ENCODE measurements at regions not wholly inside any gene's neighbourhood (a gene's known extent, or its start where the extent isn't known, plus 50 kb on each side); places are given as distances from the start of the nearest gene placed in this dataset.
A peak's percentile ranks its signal among the peaks of the same experiment; 100 is the strongest.

DNA sequence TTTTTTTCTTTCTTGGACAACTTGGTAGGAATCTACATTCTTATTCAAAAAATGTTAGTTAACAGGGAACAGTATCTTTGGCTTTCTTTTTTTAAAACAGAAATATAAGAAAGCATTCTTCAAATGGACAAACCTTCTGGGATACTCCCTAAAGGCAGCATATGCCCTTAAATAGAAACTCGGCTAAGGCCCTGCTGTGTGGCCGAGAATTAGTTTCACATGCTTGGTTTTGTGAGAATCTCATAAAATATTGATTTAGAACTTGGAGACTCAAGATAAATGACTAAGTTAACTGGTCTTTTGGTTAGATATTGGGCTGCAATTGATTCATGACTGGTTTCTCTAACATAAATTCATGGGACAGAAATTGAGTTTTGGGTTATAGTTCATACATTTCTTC is 359.9 kb upstream of the XYLT1 start:
- Histone ChIP-seq H3K27me3 (ENCODE audit: insufficient read depth, insufficient read length) (no peaks in the 10 kb centered on the region), H3K9me3 (ENCODE audit: insufficient read depth, low read length) (no peaks in the 10 kb centered on the region), H3K4me1 (ENCODE audit: insufficient read depth, insufficient read length) (no peaks in the 10 kb centered on the region), H3K4me3 (ENCODE audit: insufficient read length, low read depth) (no peak overlapping the region), H3K9ac (ENCODE audit: insufficient read length, low read depth) (no peak overlapping the region), H3K36me3 (ENCODE audit: insufficient read depth, insufficient read length, low read length) (no peaks in the 10 kb centered on the region)
- TF ChIP-seq ZNF274 (IDR thresholded peaks at IDR 0.05; ENCODE audit: low read depth, low read length): no peak
- no peak for TF ChIP-seq YY1 (IDR thresholded peaks at IDR 0.05; ENCODE audit: insufficient read depth, insufficient read length)
- no peak for TF ChIP-seq SUZ12 (IDR thresholded peaks at IDR 0.05; ENCODE audit: extremely low read depth, insufficient read depth, insufficient read length)
- DNase-seq (ENCODE audit: low read depth, low spot score): no peak

DNA sequence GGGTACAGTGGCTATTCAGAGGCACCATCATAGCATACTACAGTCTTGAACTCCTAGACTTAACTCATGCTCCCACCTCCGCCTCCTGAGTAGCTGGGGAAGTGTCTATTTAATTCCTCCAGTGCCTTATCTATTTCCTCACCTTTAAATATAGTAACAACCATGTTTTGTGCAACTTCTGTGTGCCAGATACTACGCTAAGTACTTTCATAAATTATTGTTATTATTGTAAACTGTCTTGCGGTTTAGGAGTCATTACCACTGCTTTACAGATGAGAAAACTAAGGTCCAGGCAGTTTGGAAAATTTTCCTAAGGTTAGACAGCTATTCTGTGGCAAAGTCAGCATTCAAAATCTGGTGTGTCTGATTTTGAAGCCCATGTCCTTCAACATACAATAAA is 359.1 kb upstream of the XYLT1 start:
- no peak for DNase-seq (ENCODE audit: low read depth, low spot score)
- Histone ChIP-seq H3K9ac (ENCODE audit: insufficient read length, low read depth) (no peak overlapping the region), H3K36me3 (ENCODE audit: insufficient read depth, insufficient read length, low read length) (no peaks in the 10 kb centered on the region), H3K27me3 (ENCODE audit: insufficient read depth, insufficient read length) (no peaks in the 10 kb centered on the region), H3K4me1 (ENCODE audit: insufficient read depth, insufficient read length) (no peaks in the 10 kb centered on the region), H3K9me3 (ENCODE audit: insufficient read depth, low read length) (no peaks in the 10 kb centered on the region), H3K4me3 (ENCODE audit: insufficient read length, low read depth) (no peak overlapping the region)
- no peak for TF ChIP-seq SUZ12 (IDR thresholded peaks at IDR 0.05; ENCODE audit: extremely low read depth, insufficient read depth, insufficient read length)

DNA sequence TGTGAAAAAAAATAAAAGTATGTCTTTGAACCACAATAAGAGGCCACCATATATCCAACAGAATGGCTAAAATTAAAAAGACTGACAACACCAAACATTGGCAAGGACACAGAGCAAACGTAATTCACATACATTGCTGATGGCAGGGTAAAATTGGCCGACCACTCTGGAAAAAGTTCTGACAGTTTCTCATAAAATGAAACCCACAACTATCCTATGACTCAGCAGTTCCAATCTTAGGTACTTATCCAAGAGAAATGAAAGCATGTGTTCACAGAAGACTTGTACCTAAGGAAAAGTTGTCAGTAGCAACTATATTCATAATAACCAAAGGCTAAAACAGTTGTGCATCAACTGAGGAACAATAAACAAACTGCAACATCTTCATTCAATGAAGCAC is 357.3 kb upstream of the XYLT1 start:
- no peak overlapping the region for H3K4me3 ChIP-seq (ENCODE audit: insufficient read length, low read depth)
- H3K36me3 ChIP-seq (ENCODE audit: insufficient read depth, insufficient read length, low read length): no peaks in the 10 kb centered on the region
- H3K9me3 ChIP-seq (ENCODE audit: insufficient read depth, low read length): no peaks in the 10 kb centered on the region
- no peaks in the 10 kb centered on the region for H3K27me3 ChIP-seq (ENCODE audit: insufficient read depth, insufficient read length)
- no peak overlapping the region for H3K9ac ChIP-seq (ENCODE audit: insufficient read length, low read depth)
- TF ChIP-seq YY1 (IDR thresholded peaks at IDR 0.05; ENCODE audit: insufficient read depth, insufficient read length) (no peak), ZNF274 (IDR thresholded peaks at IDR 0.05; ENCODE audit: low read depth, low read length) (no peak), SUZ12 (IDR thresholded peaks at IDR 0.05; ENCODE audit: extremely low read depth, insufficient read depth, insufficient read length) (no peak)
- no peak for DNase-seq (ENCODE audit: low read depth, low spot score)
- no peaks in the 10 kb centered on the region for H3K4me1 ChIP-seq (ENCODE audit: insufficient read depth, insufficient read length)

DNA sequence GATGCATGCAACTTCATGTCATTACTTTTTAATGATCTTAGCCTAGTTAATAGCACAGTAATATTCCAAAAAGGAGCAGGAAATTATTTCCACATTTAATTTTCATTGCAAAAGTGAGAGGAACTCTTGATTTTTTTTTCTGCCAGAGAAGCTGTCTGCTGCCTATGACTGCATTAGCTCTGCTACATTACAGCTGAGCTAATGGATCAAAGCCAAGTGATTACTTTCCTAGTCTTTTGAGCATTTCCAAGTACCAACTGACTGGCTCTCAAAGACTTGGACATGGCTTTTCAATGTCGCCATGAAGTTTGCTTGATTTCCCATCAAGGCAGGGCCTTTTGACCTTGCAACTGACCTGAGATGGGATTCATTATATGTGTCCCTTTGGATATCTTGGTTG is 356.6 kb upstream of the XYLT1 start:
- Histone ChIP-seq H3K27me3 (ENCODE audit: insufficient read depth, insufficient read length) (no peaks in the 10 kb centered on the region), H3K4me1 (ENCODE audit: insufficient read depth, insufficient read length) (no peaks in the 10 kb centered on the region), H3K9ac (ENCODE audit: insufficient read length, low read depth) (no peak overlapping the region), H3K9me3 (ENCODE audit: insufficient read depth, low read length) (no peaks in the 10 kb centered on the region), H3K36me3 (ENCODE audit: insufficient read depth, insufficient read length, low read length) (no peaks in the 10 kb centered on the region), H3K4me3 (ENCODE audit: insufficient read length, low read depth) (no peak overlapping the region)
- TF ChIP-seq ZNF274 (IDR thresholded peaks at IDR 0.05; ENCODE audit: low read depth, low read length) (no peak), YY1 (IDR thresholded peaks at IDR 0.05; ENCODE audit: insufficient read depth, insufficient read length) (no peak), SUZ12 (IDR thresholded peaks at IDR 0.05; ENCODE audit: extremely low read depth, insufficient read depth, insufficient read length) (no peak)
- DNase-seq (ENCODE audit: low read depth, low spot score): no peak

DNA sequence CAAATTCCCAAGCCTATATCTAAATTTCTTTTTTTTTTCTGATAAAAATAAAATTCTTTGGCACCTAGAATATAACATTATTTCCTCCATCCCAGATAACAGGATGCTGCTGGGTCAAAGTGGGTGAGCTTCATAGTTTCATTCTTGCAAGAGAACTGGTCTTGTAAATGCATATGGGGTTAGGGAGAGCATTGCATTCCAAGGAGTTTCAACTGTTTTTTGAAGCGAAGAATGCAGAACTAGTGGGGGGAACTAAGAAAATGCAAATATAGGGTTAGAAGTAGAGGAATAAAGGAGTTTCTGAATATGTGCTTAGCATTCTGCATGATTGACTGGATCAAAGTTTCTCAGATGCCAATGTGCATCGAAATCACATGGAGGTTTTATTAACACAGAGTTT is 347.2 kb upstream of the XYLT1 start:
- no peaks in the 10 kb centered on the region for H3K27me3 ChIP-seq (ENCODE audit: insufficient read depth, insufficient read length)
- no peaks in the 10 kb centered on the region for H3K4me1 ChIP-seq (ENCODE audit: insufficient read depth, insufficient read length)
- TF ChIP-seq YY1 (IDR thresholded peaks at IDR 0.05; ENCODE audit: insufficient read depth, insufficient read length) (no peak), ZNF274 (IDR thresholded peaks at IDR 0.05; ENCODE audit: low read depth, low read length) (no peak), SUZ12 (IDR thresholded peaks at IDR 0.05; ENCODE audit: extremely low read depth, insufficient read depth, insufficient read length) (no peak)
- peak; percentile 55 for DNase-seq (ENCODE audit: low read depth, low spot score)
- H3K36me3 ChIP-seq (ENCODE audit: insufficient read depth, insufficient read length, low read length): no peaks in the 10 kb centered on the region
- H3K4me3 ChIP-seq (ENCODE audit: insufficient read length, low read depth): no peak overlapping the region
- peaks cover 38% of the 10 kb centered on the region for H3K9me3 ChIP-seq (ENCODE audit: insufficient read depth, low read length)
- no peak overlapping the region for H3K9ac ChIP-seq (ENCODE audit: insufficient read length, low read depth)

DNA sequence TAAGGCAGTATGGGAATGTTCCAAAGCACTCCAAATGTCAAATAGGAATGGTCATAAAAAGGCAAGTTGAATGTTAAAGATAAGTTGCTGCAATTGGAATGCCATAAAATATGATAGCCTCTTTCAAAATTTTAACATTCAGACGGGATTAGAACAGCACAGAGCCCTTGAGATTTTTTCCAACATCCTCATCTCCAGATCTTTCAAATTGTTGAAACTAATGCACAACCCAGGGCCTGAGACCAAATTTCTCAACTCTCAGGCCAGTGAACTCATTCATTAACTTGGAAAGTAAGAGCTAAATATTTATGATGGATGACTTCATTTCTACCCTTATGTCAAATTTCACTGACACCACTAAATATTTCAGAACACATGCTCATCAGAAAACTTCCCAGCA is 346.5 kb upstream of the XYLT1 start:
- H3K27me3 ChIP-seq (ENCODE audit: insufficient read depth, insufficient read length): no peaks in the 10 kb centered on the region
- no peak overlapping the region for H3K4me3 ChIP-seq (ENCODE audit: insufficient read length, low read depth)
- H3K9ac ChIP-seq (ENCODE audit: insufficient read length, low read depth): no peak overlapping the region
- H3K4me1 ChIP-seq (ENCODE audit: insufficient read depth, insufficient read length): no peaks in the 10 kb centered on the region
- peaks cover 38% of the 10 kb centered on the region for H3K9me3 ChIP-seq (ENCODE audit: insufficient read depth, low read length)
- TF ChIP-seq ZNF274 (IDR thresholded peaks at IDR 0.05; ENCODE audit: low read depth, low read length): no peak
- no peak for DNase-seq (ENCODE audit: low read depth, low spot score)
- H3K36me3 ChIP-seq (ENCODE audit: insufficient read depth, insufficient read length, low read length): no peaks in the 10 kb centered on the region

DNA sequence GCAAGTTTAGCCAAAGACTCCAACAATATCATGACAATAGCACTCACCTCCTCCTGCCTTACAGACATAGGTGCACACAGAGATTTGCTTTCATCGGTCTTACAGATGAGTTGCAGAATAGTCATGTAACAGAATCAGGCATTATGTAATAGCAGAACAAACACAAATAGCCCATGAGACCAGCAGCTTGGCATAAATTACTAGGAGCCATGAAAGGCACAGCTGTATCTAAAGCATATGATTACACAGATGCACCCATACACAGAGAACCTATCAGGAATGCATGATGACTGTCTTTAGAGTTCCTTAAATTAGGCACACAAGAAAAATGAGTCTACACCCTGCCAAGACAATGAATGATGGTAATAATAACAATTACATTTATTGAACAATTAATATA is 342.0 kb upstream of the XYLT1 start:
- H3K36me3 ChIP-seq (ENCODE audit: insufficient read depth, insufficient read length, low read length): no peaks in the 10 kb centered on the region
- no peak for TF ChIP-seq SUZ12 (IDR thresholded peaks at IDR 0.05; ENCODE audit: extremely low read depth, insufficient read depth, insufficient read length)
- peaks cover 37% of the 10 kb centered on the region for H3K9me3 ChIP-seq (ENCODE audit: insufficient read depth, low read length)
- no peak for DNase-seq (ENCODE audit: low read depth, low spot score)
- H3K4me1 ChIP-seq (ENCODE audit: insufficient read depth, insufficient read length): no peaks in the 10 kb centered on the region
- no peaks in the 10 kb centered on the region for H3K27me3 ChIP-seq (ENCODE audit: insufficient read depth, insufficient read length)
- H3K4me3 ChIP-seq (ENCODE audit: insufficient read length, low read depth): no peak overlapping the region
- no peak overlapping the region for H3K9ac ChIP-seq (ENCODE audit: insufficient read length, low read depth)

DNA sequence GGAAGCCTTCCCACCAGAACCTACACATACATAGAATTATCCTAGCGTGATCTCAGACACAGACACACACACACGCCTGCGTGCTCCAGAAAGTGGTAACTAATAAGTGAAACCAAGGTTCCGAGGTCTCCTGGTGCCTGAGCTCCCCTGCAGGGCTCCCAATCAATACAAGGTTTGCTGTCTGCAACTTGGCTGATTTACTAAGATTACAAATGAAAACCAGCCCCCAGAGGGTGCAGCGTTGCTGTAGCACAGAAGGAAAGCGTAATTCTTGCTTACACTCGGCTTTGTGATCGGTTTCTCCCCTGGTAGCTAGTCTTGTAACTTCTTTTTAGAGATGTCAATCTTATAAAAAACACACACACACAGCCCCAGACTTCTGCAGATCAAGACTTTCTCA is 334.1 kb upstream of the XYLT1 start:
- no peak for DNase-seq (ENCODE audit: low read depth, low spot score)
- H3K4me3 ChIP-seq (ENCODE audit: insufficient read length, low read depth): no peak overlapping the region
- H3K4me1 ChIP-seq (ENCODE audit: insufficient read depth, insufficient read length): no peaks in the 10 kb centered on the region
- no peaks in the 10 kb centered on the region for H3K27me3 ChIP-seq (ENCODE audit: insufficient read depth, insufficient read length)
- H3K9me3 ChIP-seq (ENCODE audit: insufficient read depth, low read length): no peaks in the 10 kb centered on the region
- H3K36me3 ChIP-seq (ENCODE audit: insufficient read depth, insufficient read length, low read length): no peaks in the 10 kb centered on the region
- no peak overlapping the region for H3K9ac ChIP-seq (ENCODE audit: insufficient read length, low read depth)
- TF ChIP-seq ZNF274 (IDR thresholded peaks at IDR 0.05; ENCODE audit: low read depth, low read length) (no peak), SUZ12 (IDR thresholded peaks at IDR 0.05; ENCODE audit: extremely low read depth, insufficient read depth, insufficient read length) (no peak), YY1 (IDR thresholded peaks at IDR 0.05; ENCODE audit: insufficient read depth, insufficient read length) (no peak)
